OCI-LY7 (cell line): ENCODE measurements at regions not wholly inside any gene's neighbourhood (a gene's known extent, or its start where the extent isn't known, plus 50 kb on each side); places are given as distances from the start of the nearest gene placed in this dataset.

Experiments used
- BruUV-seq: library from RNA; stranded (reverse); fragments of 400-500 nt; replicated peaks from 2 replicates; lab custom pipeline; 2021; lab: Mats Ljungman, UMichigan
- CTCF ChIA-PET: fragments of 300-600 bp; sonication (Branson Sonifier 250); formaldehyde crosslinking; loops from one replicate; lab custom pipeline; 2022; ENCODE audit warnings: antibody characterized with exemption; ENCODE audit not compliant: unreplicated experiment; lab: Charles Lee
- POLR2A ChIA-PET: fragments of 300-600 bp; sonication (Branson Sonifier 250); formaldehyde crosslinking; loops from one replicate; lab custom pipeline; 2022; ENCODE audit warnings: antibody characterized with exemption; lab: Charles Lee
- DNase-seq: peaks from one replicate; pipeline ENCODE4 v3.0.0-alpha.2; 2015; ENCODE audit warnings: low spot score
- H2AFZ ChIP-seq: fragments of 200-600 bp; sonication (generic), shearing (Covaris generic); 2 replicates; pipeline ENCODE4 v1.6.1; 2014; ENCODE audit warnings: mild to moderate bottlenecking, antibody characterized with exemption, low read length, moderate library complexity
- H3K27ac ChIP-seq: fragments of 200-600 bp; sonication (generic); 2 replicates; pipeline ENCODE4 v1.5.1; 2014; ENCODE audit warnings: mixed run types, low read depth, mild to moderate bottlenecking, moderate library complexity, low read length, inconsistent platforms; ENCODE audit not compliant: poor library complexity, severe bottlenecking
- H3K36me3 ChIP-seq: fragments of 200-600 bp; sonication (generic); 2 replicates; pipeline ENCODE4 v1.6.1; 2014; ENCODE audit warnings: mild to moderate bottlenecking, antibody characterized with exemption, low read length, moderate library complexity, mixed read lengths; ENCODE audit not compliant: insufficient read depth
- H3K4me1 ChIP-seq: fragments of 200-600 bp; sonication (generic); 2 replicates; pipeline ENCODE4 v1.5.1; 2014; ENCODE audit warnings: mild to moderate bottlenecking, low read length; ENCODE audit not compliant: insufficient read depth, poor library complexity, severe bottlenecking
- H3K4me2 ChIP-seq: fragments of 200-600 bp; sonication (generic); 2 replicates; pipeline ENCODE4 v1.6.1; 2014; ENCODE audit warnings: mild to moderate bottlenecking, low read length
- H3K4me3 ChIP-seq: fragments of 200-600 bp; sonication (generic); 2 replicates; pipeline ENCODE4 v1.5.1; 2014; ENCODE audit warnings: mild to moderate bottlenecking, low read depth, low read length; ENCODE audit not compliant: poor library complexity, severe bottlenecking
- H3K79me2 ChIP-seq: fragments of 200-600 bp; sonication (generic); 2 replicates; pipeline ENCODE4 v1.6.1; 2016; ENCODE audit warnings: low read depth, mild to moderate bottlenecking, low read length, moderate library complexity, mixed read lengths; ENCODE audit not compliant: insufficient read depth
- H3K9me2 ChIP-seq: fragments of 200-600 bp; sonication (generic); 2 replicates; pipeline ENCODE4 v1.6.1; 2016; ENCODE audit warnings: mild to moderate bottlenecking, low read length, mixed read lengths; ENCODE audit not compliant: insufficient read depth
- H3K9me3 ChIP-seq: fragments of 200-600 bp; sonication (generic); 2 replicates; pipeline ENCODE4 v1.6.1; 2014; ENCODE audit warnings: mild to moderate bottlenecking, mixed run types, low read length, mixed read lengths
- H4K20me1 ChIP-seq: fragments of 200-600 bp; sonication (generic); 2 replicates; pipeline ENCODE4 v1.6.1; 2014; ENCODE audit warnings: mild to moderate bottlenecking, antibody characterized with exemption, low read length, moderate library complexity, mixed read lengths; ENCODE audit not compliant: insufficient read depth
- CTCF ChIP-seq: fragments of 200-600 bp; sonication (generic); conservative IDR thresholded peaks from 2 replicates; pipeline ENCODE4 v1.5.1; 2014; ENCODE audit warnings: mild to moderate bottlenecking, antibody characterized with exemption, low read length, moderate library complexity, mixed read lengths
- EZH2phosphoT487 ChIP-seq: fragments of 200-600 bp; sonication (generic); IDR thresholded peaks from 2 replicates; pipeline ENCODE4 v1.6.1; 2018; ENCODE audit warnings: low read depth, borderline replicate concordance, mild to moderate bottlenecking, mixed run types, antibody characterized with exemption, low read length, moderate library complexity, mixed read lengths
- intact Hi-C: fragments of 100-400 bp; cut with micrococcal nuclease; formaldehyde crosslinking; loops from one replicate; pipeline ENCODE4 v1.10.0; 2022; ENCODE audit not compliant: unreplicated experiment

- BruUV-seq = no TSS peak
These were observed 733.4 kb downstream of the TLE4 start for GRCh38 chr9:80305136-80305535.

DNA sequence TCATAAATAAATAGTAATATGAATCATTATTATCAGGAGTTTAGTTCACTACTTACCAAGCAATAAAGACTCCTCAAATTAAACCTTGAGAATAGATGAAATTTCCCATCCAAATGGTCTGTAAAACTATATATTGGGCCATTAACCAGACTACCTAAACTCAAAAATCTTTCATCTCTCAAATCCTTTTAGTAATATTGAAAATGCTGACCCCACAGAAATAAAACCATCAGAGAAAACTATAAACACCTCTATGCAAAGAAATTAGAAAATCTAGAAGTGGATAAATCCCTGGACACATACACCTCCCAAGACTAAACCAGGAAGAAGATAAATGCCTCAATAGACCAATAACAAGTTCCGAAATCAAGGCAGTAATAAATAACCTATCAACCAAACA lies 723.2 kb downstream of the TLE4 start:
- Histone ChIP-seq H3K9me3 (no peaks in the 10 kb centered on the region), H3K4me2 (no peak overlapping the region), H3K79me2 (no peaks in the 10 kb centered on the region), H3K4me1 (no peaks in the 10 kb centered on the region), H2AFZ (no peak overlapping the region), H3K9me2 (no peaks in the 10 kb centered on the region), H4K20me1 (no peaks in the 10 kb centered on the region), H3K4me3 (no peak overlapping the region), H3K36me3 (no peaks in the 10 kb centered on the region), H3K27ac (no peak overlapping the region)
- CTCF ChIA-PET = no interaction called here
- no peak for DNase-seq
- intact Hi-C loops = no loop called here
- TF ChIP-seq EZH2phosphoT487 = no peak
- TF ChIP-seq CTCF = no peak
- POLR2A ChIA-PET = no interaction called here
- no TSS peak for BruUV-seq

More at GRCh38 chr9:80305136-80305535, 733.4 kb downstream of the TLE4 start:
- no peak overlapping the region for H3K27ac ChIP-seq
- intact Hi-C loops = no loop called here
- H3K79me2 ChIP-seq = no peaks in the 10 kb centered on the region
- no peaks in the 10 kb centered on the region for H4K20me1 ChIP-seq
- no peak overlapping the region for H3K4me3 ChIP-seq
- no peak for DNase-seq
- H3K4me2 ChIP-seq = no peak overlapping the region
- ChIA-PET CTCF (interaction anchor here (0.6 kb wide), 1 partner anchor 1181 kb away, joined by 4 read pairs; no protein-coding TSS in a partner anchor), POLR2A (interaction anchor here (0.5 to 0.8 kb wide), 3 partner anchors 41 to 383 kb away, joined by 3 to 8 read pairs (median 6); no protein-coding TSS in a partner anchor)
- no peaks in the 10 kb centered on the region for H3K36me3 ChIP-seq
- H3K9me2 ChIP-seq = no peaks in the 10 kb centered on the region
- no peaks in the 10 kb centered on the region for H3K4me1 ChIP-seq
- no peaks in the 10 kb centered on the region for H3K9me3 ChIP-seq
- no peak overlapping the region for H2AFZ ChIP-seq
- TF ChIP-seq CTCF (no peak), EZH2phosphoT487 (no peak)

GRCh38 chr9:80294318-80294717 lies 722.6 kb downstream of the TLE4 start:
- BruUV-seq = no TSS peak
- Histone ChIP-seq H2AFZ (no peak overlapping the region), H3K4me2 (no peak overlapping the region), H3K9me2 (no peaks in the 10 kb centered on the region), H3K36me3 (no peaks in the 10 kb centered on the region), H4K20me1 (no peaks in the 10 kb centered on the region), H3K79me2 (no peaks in the 10 kb centered on the region), H3K4me1 (no peaks in the 10 kb centered on the region), H3K27ac (no peak overlapping the region), H3K4me3 (no peak overlapping the region), H3K9me3 (no peaks in the 10 kb centered on the region)
- no peak for TF ChIP-seq EZH2phosphoT487
- TF ChIP-seq CTCF = no peak
- DNase-seq = no peak
- ChIA-PET POLR2A (no interaction called here), CTCF (no interaction called here)
- intact Hi-C loops = no loop called here
